H9 (cell line): ENCODE measurements at regions not wholly inside any gene's neighbourhood (a gene's known extent, or its start where the extent isn't known, plus 50 kb on each side); places are given as distances from the start of the nearest gene placed in this dataset.

Experiments used
- DNase-seq: peaks from one replicate; pipeline ENCODE4 v3.0.0-alpha.2; 2017
- H2AFZ ChIP-seq: one replicate; pipeline ENCODE4 v1.6.1; 2013; ENCODE audit warnings: mild to moderate bottlenecking, low read length, control low read depth, moderate library complexity
- H2AK5ac ChIP-seq: 2 replicates; pipeline ENCODE4 v1.6.1; 2013; ENCODE audit warnings: low read length, control low read depth, mixed read lengths; ENCODE audit not compliant: insufficient read length
- H2BK120ac ChIP-seq: one replicate; pipeline ENCODE4 v1.6.1; 2013; ENCODE audit warnings: low read depth, mild to moderate bottlenecking, low read length, control low read depth, inconsistent platforms; ENCODE audit not compliant: poor library complexity, severe bottlenecking
- H2BK12ac ChIP-seq: 2 replicates; pipeline ENCODE4 v1.6.1; 2013; ENCODE audit warnings: low read length, control low read depth, mixed read lengths, low read depth; ENCODE audit not compliant: insufficient read length
- H2BK15ac ChIP-seq: 2 replicates; pipeline ENCODE4 v1.6.1; 2013; ENCODE audit warnings: low read depth, low read length, control low read depth
- H2BK20ac ChIP-seq: one replicate; pipeline ENCODE4 v1.6.1; 2013; ENCODE audit warnings: low read depth, mild to moderate bottlenecking, low read length, control low read depth, inconsistent platforms; ENCODE audit not compliant: poor library complexity, severe bottlenecking
- H2BK5ac ChIP-seq: 2 replicates; pipeline ENCODE4 v1.6.1; 2013; ENCODE audit warnings: low read length, control low read depth, mixed read lengths; ENCODE audit not compliant: insufficient read length
- H3K14ac ChIP-seq: 2 replicates; pipeline ENCODE4 v1.6.1; 2013; ENCODE audit warnings: low read length, control low read depth; ENCODE audit not compliant: insufficient read depth
- H3K18ac ChIP-seq: 2 replicates; pipeline ENCODE4 v1.6.1; 2013; ENCODE audit warnings: low read depth, mild to moderate bottlenecking, mixed read lengths, low read length, control low read depth; ENCODE audit not compliant: insufficient read length
- H3K23ac ChIP-seq: 2 replicates; pipeline ENCODE4 v1.6.1; 2013; ENCODE audit warnings: low read length, control low read depth, mixed read lengths, low read depth; ENCODE audit not compliant: insufficient read length
- H3K23me2 ChIP-seq: 2 replicates; pipeline ENCODE4 v1.6.1; 2013; ENCODE audit warnings: low read depth, mild to moderate bottlenecking, mixed read lengths, low read length, control low read depth; ENCODE audit not compliant: insufficient read length, poor library complexity, severe bottlenecking
- H3K27ac ChIP-seq: 2 replicates; pipeline ENCODE4 v1.5.1; 2013; ENCODE audit warnings: low read length, control low read depth, mixed read lengths, low read depth; ENCODE audit not compliant: insufficient read length
- H3K27me3 ChIP-seq: 2 replicates; pipeline ENCODE4 v1.6.1; 2013; ENCODE audit warnings: low read length, control low read depth, inconsistent platforms; ENCODE audit not compliant: insufficient read depth
- H3K4ac ChIP-seq: 2 replicates; pipeline ENCODE4 v1.6.1; 2013; ENCODE audit warnings: low read depth, mild to moderate bottlenecking, control low read depth, inconsistent platforms, low read length, moderate library complexity
- H3K4me1 ChIP-seq: 2 replicates; pipeline ENCODE4 v1.6.1; 2013; ENCODE audit warnings: low read length, control low read depth, inconsistent platforms; ENCODE audit not compliant: insufficient read depth
- H3K4me2 ChIP-seq: 2 replicates; pipeline ENCODE4 v1.6.1; 2013; ENCODE audit warnings: low read length, control low read depth, mixed read lengths; ENCODE audit not compliant: insufficient read length, insufficient read depth
- H3K56ac ChIP-seq: 2 replicates; pipeline ENCODE4 v1.6.1; 2013; ENCODE audit warnings: low read depth, mild to moderate bottlenecking, mixed read lengths, low read length, control low read depth; ENCODE audit not compliant: insufficient read length
- H3K79me1 ChIP-seq: 2 replicates; pipeline ENCODE4 v1.6.1; 2013; ENCODE audit warnings: low read depth, mild to moderate bottlenecking, moderate library complexity, low read length, control low read depth, inconsistent platforms; ENCODE audit not compliant: insufficient read depth, poor library complexity, severe bottlenecking
- H3K79me2 ChIP-seq: 2 replicates; pipeline ENCODE4 v1.6.1; 2013; ENCODE audit warnings: low read length, control low read depth, inconsistent platforms; ENCODE audit not compliant: insufficient read depth
- H3K9ac ChIP-seq: 2 replicates; pipeline ENCODE4 v1.6.1; 2013; ENCODE audit warnings: low read length, control low read depth, mixed read lengths; ENCODE audit not compliant: insufficient read length; ENCODE audit errors: extremely low read depth
- H3K9me3 ChIP-seq: one replicate; pipeline ENCODE4 v1.6.1; 2013; ENCODE audit warnings: low read depth, low read length, inconsistent platforms; ENCODE audit not compliant: control insufficient read depth
- H3T11ph ChIP-seq: one replicate; pipeline ENCODE4 v1.6.1; 2013; ENCODE audit warnings: mild to moderate bottlenecking, low read length, control low read depth, inconsistent platforms
- H4K20me1 ChIP-seq: one replicate; pipeline ENCODE4 v1.6.1; 2013; ENCODE audit not compliant: control insufficient read depth, insufficient read length, insufficient read depth
- H4K5ac ChIP-seq: 2 replicates; pipeline ENCODE4 v1.6.1; 2013; ENCODE audit warnings: low read depth, mild to moderate bottlenecking, mixed read lengths, low read length, control low read depth; ENCODE audit not compliant: insufficient read length
- H4K8ac ChIP-seq: replicated peaks from 2 replicates; pipeline ENCODE4 v1.6.1; 2013; ENCODE audit warnings: low read length, control low read depth, mixed read lengths, low read depth; ENCODE audit not compliant: insufficient read length
- H4K91ac ChIP-seq: 2 replicates; pipeline ENCODE4 v1.6.1; 2013; ENCODE audit warnings: low read depth, mild to moderate bottlenecking, moderate library complexity, mixed read lengths, low read length, control low read depth; ENCODE audit not compliant: insufficient read length
- H3K27ac Mint-ChIP-seq, 3 experiments: 2 replicates in 2 of 3; 3 replicates in 1 of 3; pipeline ENCODE4 v1.8.0; 2020 to 2021; ENCODE audit warnings: mixed read lengths in 3 of 3, mild to moderate bottlenecking in 1 of 3, moderate library complexity in 1 of 3
- H3K27me3 Mint-ChIP-seq: 2 replicates; pipeline ENCODE4 v1.8.0; 2021; ENCODE audit warnings: low read depth, mild to moderate bottlenecking, moderate library complexity, mixed read lengths
- H3K36me3 Mint-ChIP-seq, 3 experiments: 2 replicates in 2 of 3; 3 replicates in 1 of 3; pipeline ENCODE4 v1.8.0; 2020 to 2021; ENCODE audit warnings: low read depth in 3 of 3, mixed read lengths in 3 of 3; ENCODE audit not compliant: insufficient read depth in 1 of 3
- H3K4me1 Mint-ChIP-seq, 2 experiments: 2 replicates each; pipeline ENCODE4 v1.8.0; 2020; ENCODE audit warnings: mixed read lengths in 2 of 2
- H3K4me3 Mint-ChIP-seq, 2 experiments: 2 replicates in 1 of 2; 3 replicates in 1 of 2; pipeline ENCODE4 v1.8.0; 2020 to 2021; ENCODE audit warnings: mild to moderate bottlenecking in 2 of 2, mixed read lengths in 2 of 2, moderate library complexity in 1 of 2
- H3K9me3 Mint-ChIP-seq, 2 experiments: 2 replicates in 1 of 2; 3 replicates in 1 of 2; pipeline ENCODE4 v1.8.0; 2020; ENCODE audit warnings: mild to moderate bottlenecking in 2 of 2, mixed read lengths in 2 of 2, moderate library complexity in 1 of 2
- CTCF ChIP-seq: fragments of 200-600 bp; sonication (generic); conservative IDR thresholded peaks from 3 replicates; pipeline ENCODE4 v1.8.0; 2021; ENCODE audit warnings: antibody characterized with exemption, mild to moderate bottlenecking
- WGBS: extraction: QIAGEN DNeasy Blood & Tissue Kit; methylation state at CpG from one replicate; pipeline ENCODE4 v1.1.7; 2013; ENCODE audit warnings: missing lambda C conversion rate, low lambda C conversion rate, mixed read lengths; ENCODE audit not compliant: insufficient read length; ENCODE audit errors: extremely low coverage; 5-methylcytosine and 5-hydroxymethylcytosine counted together

- H3K79me2 ChIP-seq = no peaks in the 10 kb centered on the region
- no peak for TF ChIP-seq CTCF
- no peak overlapping the region for H2BK12ac ChIP-seq
- H3K56ac ChIP-seq = no peak overlapping the region
- H4K8ac ChIP-seq = no peak overlapping the region
- H2BK120ac ChIP-seq = no peak overlapping the region
- H2AFZ ChIP-seq = no peak overlapping the region
- H3K18ac ChIP-seq = no peak overlapping the region
- no peak overlapping the region for H3K23ac ChIP-seq
- H3K79me1 ChIP-seq = no peaks in the 10 kb centered on the region
- Mint-ChIP-seq H3K27me3 (no peaks in the 10 kb centered on the region), H3K4me1 (peaks cover 2 to 4% of the 10 kb centered on the region in 2 experiments; a peak in 3 of 4 replicates), H3K9me3 (no peaks in the 10 kb centered on the region), H3K36me3 (no peaks in the 10 kb centered on the region), H3K4me3 (no peak overlapping the region), H3K27ac (no peak overlapping the region)
- H3K23me2 ChIP-seq = no peaks in the 10 kb centered on the region
- no peak overlapping the region for H4K5ac ChIP-seq
- no peak overlapping the region for H2BK15ac ChIP-seq
- no peak overlapping the region for H3K4ac ChIP-seq
- no peak overlapping the region for H2BK20ac ChIP-seq
- no peak overlapping the region for H2AK5ac ChIP-seq
- H3K27ac ChIP-seq = no peak overlapping the region
- H3K4me2 ChIP-seq = no peak overlapping the region
- H3K4me1 ChIP-seq = no peaks in the 10 kb centered on the region
- no peaks in the 10 kb centered on the region for H3K27me3 ChIP-seq
- H3K9ac ChIP-seq = no peak overlapping the region
- WGBS = no CpG with 5 or more reads among the region's 1 CpG
- H3T11ph ChIP-seq = no peak overlapping the region
- no peak overlapping the region for H2BK5ac ChIP-seq
- DNase-seq = no peak
- no peak overlapping the region for H3K14ac ChIP-seq
- no peaks in the 10 kb centered on the region for H3K9me3 ChIP-seq
- no peaks in the 10 kb centered on the region for H4K20me1 ChIP-seq
- H4K91ac ChIP-seq = no peak overlapping the region
Measured at GRCh38 chr5:97498657-97499056, 315.6 kb upstream of the RIOK2 start.
